NOMO-1 treated with DMSO at 0.1 percent for 48 hours (cell line): ENCODE measurements at regions not wholly inside any gene's neighbourhood (a gene's known extent, or its start where the extent isn't known, plus 50 kb on each side); places are given as distances from the start of the nearest gene placed in this dataset.
"Not testable (repeated sequence)": the region's sequence is repeated elsewhere in the genome, so short reads cannot be mapped to it uniquely, and the experiment has no call there.

Source experiments
- DNase-seq: peaks from one replicate; lab custom pipeline; 2025; ENCODE audit not compliant: unreplicated experiment; lab: John Stamatoyannopoulos, UW

DNA sequence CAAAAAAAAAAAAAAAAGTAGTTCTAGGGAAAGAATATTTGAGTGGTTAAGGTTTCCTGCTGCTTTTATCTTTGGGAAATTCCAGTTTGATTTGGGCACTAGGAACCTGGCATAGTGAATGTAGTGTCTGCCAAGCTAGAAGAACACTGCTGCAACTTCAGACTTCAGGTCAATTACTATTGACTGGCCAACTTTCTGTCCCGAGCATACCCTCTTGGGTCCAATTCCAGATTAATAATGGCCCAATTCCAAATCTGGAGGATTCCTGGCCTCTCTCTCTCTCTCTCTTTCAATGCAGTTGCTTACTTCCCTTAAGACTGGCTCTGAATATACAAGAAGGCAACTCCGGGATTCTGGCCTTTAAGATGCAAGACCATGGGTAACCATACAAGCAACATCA lies 74.9 kb downstream of the ANKEF1 start:
- no peak for DNase-seq

GRCh38 chr20:10110151-10110550 lies 75.4 kb downstream of the ANKEF1 start:
- no peak for DNase-seq

DNA sequence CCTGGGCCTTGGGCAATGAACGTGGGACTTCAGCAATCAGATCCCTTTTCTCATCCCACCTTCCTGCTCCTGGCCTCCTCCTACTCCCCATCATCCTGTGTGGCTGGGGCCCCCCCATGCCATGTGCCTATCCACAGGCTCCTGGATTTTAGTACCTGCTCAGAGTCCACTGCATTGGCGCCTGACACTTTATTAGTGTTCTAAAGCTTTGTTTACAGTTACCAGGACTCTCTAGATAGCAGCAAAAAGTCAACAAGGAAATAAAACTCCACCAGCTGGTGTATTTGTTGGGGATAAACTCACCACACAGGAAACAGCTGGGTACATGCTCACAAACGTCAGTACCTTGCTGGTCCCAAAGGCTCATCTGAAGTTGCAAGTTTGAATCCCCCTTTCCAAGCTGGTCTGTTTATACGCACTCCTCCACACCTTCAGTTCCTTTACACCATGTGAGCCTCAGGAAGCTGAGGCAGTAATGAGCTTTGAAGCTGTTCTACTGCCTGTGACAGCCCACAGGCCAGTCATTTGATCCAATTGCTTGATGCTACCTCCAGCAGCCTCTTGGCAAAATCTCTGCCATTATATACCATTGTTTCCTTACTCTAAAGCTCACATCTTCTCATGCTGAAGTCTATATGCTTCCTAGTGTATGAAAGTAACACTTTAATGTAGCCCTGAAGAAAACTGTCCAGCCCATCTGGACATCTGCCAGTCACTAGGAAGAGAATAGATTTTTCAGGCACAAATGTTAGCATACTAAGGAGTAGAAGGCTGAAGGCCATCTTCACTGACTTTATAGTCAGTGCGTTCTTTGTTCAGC lies 76.6 kb downstream of the ANKEF1 start:
- no peak for DNase-seq

- no peak for DNase-seq
These were observed 77.1 kb downstream of the ANKEF1 start for GRCh38 chr20:10111959-10112250.

DNA sequence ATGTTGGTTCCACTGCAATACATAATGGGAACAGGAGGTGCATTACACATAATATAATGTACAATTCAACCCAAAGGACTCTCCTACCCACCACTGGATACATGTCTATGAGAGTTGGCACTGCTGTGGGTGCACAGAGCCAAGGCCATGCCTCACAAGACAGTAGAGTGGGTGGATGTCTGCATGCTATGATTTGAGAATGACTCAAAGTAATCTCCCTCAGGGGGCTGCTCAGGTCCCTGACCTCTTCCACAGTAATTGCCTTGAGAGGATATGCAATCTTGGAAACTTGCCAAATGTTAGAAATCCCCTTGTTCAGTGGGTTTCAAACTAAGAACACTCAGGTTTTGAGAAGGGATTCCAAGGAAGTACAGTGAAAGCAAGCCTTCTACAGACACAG lies 79.0 kb downstream of the ANKEF1 start:
- no peak for DNase-seq

DNA sequence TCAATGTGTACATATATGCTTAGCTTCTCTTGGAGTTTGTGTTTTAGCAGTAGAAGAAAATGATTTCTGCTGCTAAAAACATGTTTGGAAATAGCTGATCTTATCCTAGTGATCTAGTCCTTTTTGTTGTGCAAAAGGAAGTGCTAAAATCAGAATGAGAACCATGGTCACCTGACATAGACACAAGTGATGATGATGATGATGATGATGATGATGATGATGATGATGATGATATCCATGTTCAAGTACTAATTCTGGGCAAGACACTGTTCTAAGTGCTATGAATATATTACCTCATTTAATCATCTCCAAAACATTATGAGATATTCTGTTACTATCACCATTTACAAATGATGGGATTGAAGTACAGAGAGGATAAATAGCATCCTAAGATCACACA lies 79.8 kb downstream of the ANKEF1 start:
- DNase-seq, result no peak

DNA sequence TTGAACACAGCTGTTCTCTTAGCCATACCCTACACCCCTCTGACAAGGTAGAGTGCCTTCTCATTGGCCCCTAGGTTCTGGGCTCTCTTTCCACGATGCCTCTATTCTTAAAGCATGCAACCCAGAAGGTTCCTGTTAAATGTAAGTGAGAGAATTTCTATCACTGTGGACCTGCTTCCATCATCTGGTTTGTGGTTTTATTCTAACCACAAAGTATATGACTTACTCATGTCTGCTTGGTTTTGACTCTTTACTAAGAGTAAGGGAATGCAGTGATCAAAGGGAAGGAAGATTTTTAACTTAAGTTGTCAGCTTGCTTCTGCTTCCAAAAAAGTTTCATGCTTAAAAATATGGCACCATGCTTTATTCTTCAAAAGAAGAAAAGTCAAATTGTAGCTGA lies 80.2 kb downstream of the ANKEF1 start:
- no peak for DNase-seq

DNA sequence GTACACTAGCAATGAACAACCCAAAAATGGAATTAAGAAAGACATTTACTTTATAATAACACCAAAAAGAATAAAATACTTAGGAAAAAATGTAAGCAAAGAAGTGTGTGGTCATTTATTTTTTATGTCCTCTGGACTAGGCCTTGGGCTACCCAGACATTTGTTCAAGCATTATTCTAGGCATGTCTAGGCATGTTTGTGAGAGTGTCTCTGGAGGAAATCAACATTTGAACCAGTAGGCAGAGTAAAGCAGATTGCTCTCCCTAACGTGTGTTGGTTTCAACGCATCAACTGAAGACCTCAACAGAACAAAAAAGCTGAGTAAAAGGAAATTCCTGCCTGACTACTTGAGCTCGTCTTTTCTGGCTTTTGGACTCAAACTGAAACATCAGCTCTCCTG lies 84.5 kb downstream of the ANKEF1 start:
- no peak for DNase-seq

DNA sequence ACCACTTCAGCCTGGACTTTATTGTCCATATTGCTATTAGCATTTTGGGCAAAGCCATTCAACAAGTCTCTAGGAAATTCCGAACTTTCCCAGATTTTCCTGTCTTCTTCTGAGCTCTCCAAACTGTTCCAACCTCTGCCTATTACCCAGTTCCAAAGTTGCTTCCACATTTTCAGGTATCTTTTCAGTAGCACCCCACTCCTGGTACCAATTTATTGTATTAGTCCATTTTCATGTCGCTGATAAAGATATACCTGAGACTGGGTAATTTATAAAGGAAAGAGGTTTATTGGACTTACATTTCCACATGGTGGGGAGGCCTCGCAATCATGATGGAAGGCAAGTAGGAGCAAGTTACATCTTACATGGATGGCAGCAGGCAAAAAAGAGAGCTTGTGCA lies 90.1 kb downstream of the ANKEF1 start:
- DNase-seq, result not testable (repeated sequence)

DNA sequence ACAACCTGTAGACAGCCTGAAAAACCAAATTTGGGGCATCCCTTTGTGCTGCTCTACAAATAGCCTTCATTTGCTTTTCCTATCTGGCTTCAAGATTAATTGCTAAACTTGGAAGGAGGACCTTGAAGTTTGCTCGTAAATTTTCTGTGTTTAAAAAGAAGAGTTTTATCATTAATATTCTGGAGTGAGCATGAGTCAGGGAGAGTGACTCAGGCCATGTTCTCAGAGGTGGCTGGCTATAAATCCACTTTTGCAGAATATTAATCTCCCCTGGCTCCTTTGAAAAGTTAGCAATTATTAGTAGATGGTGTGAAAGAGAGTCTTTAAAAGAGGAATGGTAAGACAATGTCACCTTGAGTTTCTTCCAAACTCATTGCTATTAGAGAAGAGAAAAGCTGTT lies 91.0 kb downstream of the ANKEF1 start:
- no peak for DNase-seq

GRCh38 chr20:10129749-10130148 lies 88.9 kb upstream of the SNAP25 start:
- peak; percentile 40 for DNase-seq

GRCh38 chr20:10131732-10132345 lies 86.8 kb upstream of the SNAP25 start:
- DNase-seq, result no peak

DNA sequence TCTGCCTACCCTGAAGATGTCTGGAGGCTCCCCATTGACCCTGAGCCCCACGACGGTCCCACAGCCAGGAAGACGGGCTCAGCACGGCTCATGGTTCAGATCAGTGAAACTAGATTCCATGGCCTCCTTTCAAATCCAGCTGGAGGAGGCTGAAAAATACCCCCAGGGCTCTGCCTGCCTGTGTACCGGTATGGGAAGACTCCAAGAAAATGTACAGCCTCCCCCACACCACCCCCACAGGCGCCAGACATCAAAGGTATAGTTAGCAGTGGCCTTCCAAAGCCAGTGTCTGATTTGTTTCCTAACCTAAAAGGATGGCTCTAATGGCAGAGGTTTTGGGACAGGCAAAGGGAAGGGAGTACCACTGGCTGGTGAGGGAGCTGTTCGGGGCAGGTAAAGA lies 86.2 kb upstream of the SNAP25 start:
- DNase-seq, result no peak

DNA sequence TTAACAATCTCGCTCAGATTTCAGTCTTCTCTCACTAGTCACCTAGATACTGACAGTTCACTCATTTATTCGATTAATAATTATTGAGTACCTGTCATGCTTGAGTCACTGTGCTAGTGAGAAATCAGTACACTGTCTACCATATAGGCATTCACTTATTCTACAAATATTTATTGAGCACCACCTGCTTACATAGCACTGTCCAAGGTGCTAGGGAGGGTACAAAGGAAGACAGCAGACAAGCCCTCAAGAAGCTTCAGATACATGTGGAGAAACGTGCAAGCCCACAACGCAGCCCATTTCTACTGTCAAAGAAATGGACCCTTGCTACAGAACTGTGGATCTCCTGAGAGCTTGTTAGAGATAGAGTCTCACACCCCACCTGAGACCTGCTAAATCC lies 85.1 kb upstream of the SNAP25 start:
- DNase-seq, result no peak

DNA sequence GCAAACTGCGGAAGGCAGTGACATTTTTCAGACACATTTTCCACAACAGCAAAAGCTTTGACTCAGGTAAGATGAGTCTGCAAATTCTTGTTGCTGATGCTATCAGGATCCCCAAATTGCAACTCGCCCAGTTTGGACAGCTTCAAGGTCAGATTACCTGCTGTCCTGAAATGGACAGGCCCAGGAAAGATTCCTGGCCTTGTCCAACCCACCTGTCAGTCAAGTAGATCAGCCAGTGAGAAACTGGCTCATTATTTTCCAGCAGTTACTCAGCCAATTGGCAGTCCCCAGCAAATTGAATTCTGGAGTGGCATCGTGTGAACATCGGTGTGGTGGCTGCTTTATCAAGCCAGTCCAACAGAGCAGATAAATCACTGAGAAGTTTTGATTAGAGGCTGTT lies 84.5 kb upstream of the SNAP25 start:
- DNase-seq, result no peak

DNA sequence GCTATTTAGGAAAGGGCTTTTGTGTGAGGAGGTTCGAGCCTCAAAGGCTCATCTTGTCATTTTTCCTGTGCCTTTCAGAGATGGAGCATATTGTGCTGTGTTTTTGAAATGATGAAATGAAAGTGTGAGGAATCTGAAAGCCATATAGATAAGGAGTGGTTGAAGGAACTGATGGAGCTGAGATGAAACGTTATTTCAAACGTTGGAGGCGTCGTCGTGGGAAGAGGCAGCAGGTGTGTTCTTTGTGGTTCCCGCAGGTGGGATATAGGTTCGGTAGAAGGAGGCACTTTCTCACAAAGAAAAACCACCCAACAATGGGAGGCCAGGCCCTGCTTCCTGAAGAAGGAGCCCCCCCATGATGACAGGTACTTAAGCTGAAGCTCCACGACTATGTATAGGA lies 83.2 kb upstream of the SNAP25 start:
- no peak for DNase-seq

GRCh38 chr20:10137032-10137431 lies 81.6 kb upstream of the SNAP25 start:
- DNase-seq, result no peak

- DNase-seq, result no peak
These were observed 81.1 kb upstream of the SNAP25 start for GRCh38 chr20:10137533-10137932.

GRCh38 chr20:10157549-10157948 lies 61.1 kb upstream of the SNAP25 start:
- DNase-seq, result no peak

- no peak for DNase-seq
These were observed 51.6 kb upstream of the SNAP25 start for GRCh38 chr20:10167040-10167439.

DNA sequence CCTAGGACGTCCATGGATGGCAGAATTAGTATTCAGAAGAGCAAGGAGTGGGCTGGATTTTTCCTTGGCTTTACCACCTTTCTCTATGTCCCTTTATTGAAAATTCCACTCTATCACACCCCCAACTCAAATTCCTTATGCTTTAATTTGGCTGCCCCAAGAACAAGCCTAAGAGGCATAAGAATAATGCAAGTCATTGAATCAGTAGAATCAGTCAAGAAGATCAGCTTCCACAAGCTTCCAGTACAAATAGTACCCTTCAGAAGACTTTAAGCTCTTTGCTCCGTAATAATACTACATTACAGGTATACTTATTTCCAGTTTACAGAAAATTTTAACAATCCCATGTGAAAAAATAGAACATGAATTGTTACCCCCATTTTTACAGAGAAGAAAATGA lies 51.0 kb upstream of the SNAP25 start:
- no peak for DNase-seq
